ENCODE measurements at regions not wholly inside any gene's neighbourhood (a gene's known extent, or its start where the extent isn't known, plus 50 kb on each side); places are given as distances from the start of the nearest gene placed in this dataset.
"Not testable (repeated sequence)": the region's sequence is repeated elsewhere in the genome, so short reads cannot be mapped to it uniquely, and the experiment has no call there.

DNA sequence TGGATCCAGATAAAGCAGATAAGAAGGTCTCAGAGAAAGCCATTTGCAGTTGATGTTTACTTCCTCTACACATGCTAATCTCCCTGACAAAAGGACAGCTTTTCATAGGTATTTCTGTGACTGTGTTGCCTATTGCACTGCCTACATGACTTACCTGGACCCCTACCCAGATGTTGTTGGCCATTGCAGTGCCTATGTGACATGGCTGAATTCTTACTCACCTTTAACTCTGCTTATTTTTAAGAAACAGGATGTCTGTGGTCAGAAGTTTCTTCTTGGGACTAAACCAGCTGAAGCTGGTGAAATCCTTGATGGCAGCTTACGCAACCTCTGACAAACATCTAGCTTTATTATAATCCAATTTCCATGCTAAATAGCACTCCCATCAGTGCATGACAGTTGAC, 50.7 kb downstream of the PPIAL4D start:
- ATAC-seq; H3K27me3 ChIP-seq (ENCODE audit: control insufficient read depth, insufficient read depth); H3K4me3 ChIP-seq (ENCODE audit: low read length); H3K9me3 ChIP-seq (ENCODE audit: control insufficient read depth, low read length); H3K4me1 ChIP-seq (ENCODE audit: control insufficient read depth, insufficient read depth, low read length); H3K27ac ChIP-seq (ENCODE audit: low read length); DNase-seq; intact Hi-C loops (cut with DNase I): not testable (repeated sequence)
- WGBS, result 88% methylated on average over 1 of the region's 1 CpG

DNA sequence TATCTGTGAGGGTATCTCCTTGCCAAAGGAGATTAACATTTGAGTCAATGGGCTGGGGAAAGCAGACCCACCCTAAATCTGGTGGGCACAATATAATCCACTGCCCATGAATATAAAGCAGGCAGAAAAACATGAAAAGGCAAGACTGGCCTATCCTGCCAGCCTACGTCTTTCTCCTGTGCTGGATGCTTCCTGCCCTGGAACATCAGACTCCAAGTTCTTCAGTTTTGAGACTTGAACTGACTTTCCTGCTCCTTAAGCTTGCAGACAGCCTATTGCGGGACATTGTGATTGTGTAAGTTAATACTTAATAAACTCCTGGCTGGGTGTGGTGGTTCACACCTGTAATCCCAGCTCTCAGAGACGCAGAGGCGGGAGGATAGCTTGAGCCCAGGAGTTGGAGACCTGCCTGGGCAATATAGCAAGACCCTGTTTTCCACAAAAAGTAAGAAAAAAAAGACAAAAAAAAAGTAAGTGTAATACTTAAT, 52.4 kb downstream of the PPIAL4D start:
- H3K9me3 ChIP-seq (ENCODE audit: control insufficient read depth, low read length); DNase-seq; H3K4me1 ChIP-seq (ENCODE audit: control insufficient read depth, insufficient read depth, low read length); H3K4me3 ChIP-seq (ENCODE audit: low read length); H3K27me3 ChIP-seq (ENCODE audit: control insufficient read depth, insufficient read depth); intact Hi-C loops (cut with DNase I); ATAC-seq; H3K27ac ChIP-seq (ENCODE audit: low read length): not testable (repeated sequence)
- 86% methylated on average over 1 of the region's 4 CpGs for WGBS

DNA sequence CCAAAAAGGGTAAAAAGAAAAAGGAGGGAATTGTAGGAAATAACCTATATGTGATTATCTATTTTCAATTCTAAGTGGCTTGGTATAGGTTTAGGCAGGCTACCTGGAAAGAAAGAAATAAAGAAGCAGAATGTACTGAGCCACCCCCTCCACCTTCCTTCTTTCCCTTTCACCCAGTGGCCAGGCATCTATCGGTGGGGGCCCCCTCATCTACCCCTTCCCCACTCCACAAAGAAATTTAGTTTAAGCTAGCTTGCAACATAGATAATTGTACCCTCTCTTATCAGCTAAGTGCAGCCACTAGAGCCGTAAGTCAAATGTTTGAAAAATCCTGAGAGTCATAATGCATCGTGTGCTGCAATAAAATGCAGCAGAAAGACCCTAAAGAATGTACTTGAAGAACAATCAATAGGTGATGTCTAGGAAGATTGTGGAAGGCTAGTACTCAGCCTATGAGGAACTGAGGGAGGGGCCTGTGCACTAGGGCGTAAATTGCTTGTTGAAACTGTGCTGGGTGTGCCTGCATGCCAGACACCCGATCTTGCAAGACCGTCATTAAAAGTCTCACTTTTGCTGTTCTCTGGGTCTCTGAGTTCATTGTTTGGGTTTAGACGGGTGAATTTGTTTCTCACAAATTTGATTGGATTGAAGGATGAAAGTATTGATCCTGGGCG, 53.0 kb downstream of the PPIAL4D start:
- H3K9me3 ChIP-seq (ENCODE audit: control insufficient read depth, low read length); intact Hi-C loops (cut with DNase I); H3K27me3 ChIP-seq (ENCODE audit: control insufficient read depth, insufficient read depth); H3K4me3 ChIP-seq (ENCODE audit: low read length); H3K27ac ChIP-seq (ENCODE audit: low read length); DNase-seq; ATAC-seq; H3K4me1 ChIP-seq (ENCODE audit: control insufficient read depth, insufficient read depth, low read length): not testable (repeated sequence)
- WGBS, result 62% methylated on average over 7 of the region's 8 CpGs

DNA sequence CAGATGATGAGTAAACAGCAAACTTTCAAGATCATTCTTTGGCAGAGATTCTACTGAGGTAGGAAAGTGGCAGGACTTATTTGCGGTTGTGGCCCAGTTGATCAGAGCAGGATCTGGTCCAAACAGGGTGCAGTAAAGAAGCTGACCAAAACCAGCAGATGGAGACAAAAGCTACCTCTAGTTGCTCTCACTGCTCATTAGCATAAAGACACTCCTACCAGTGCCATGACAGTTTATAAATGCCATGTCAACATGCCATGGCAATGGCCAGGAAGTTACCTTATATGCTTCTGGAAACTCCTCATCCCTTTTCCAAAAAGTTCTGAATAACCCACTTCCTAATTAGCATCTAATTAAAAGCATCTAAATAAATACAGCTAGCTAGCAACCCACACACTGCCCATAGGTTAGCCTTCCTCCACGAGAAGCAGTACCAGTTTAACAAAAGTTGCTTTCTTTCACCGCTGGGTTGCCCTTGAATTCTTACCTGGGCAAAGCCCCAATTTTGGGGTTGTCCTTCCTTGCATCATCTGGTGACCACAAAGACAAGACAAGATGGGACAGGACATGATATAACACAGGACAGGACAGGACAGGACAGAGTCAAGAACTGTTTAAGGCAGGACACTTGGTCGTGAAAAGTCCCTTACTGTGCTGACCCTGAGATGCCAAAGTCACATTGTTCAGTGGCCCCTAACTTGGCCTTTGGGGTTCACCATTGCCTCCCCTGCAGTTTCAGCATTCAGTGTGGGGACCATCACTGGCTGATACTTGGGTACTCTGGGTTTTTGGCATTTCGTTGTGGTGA, 59.2 kb downstream of the PPIAL4D start:
- WGBS, result 91% methylated on average over 3 of the region's 5 CpGs
- intact Hi-C loops (cut with DNase I); H3K27ac ChIP-seq (ENCODE audit: low read length); H3K4me3 ChIP-seq (ENCODE audit: low read length); H3K9me3 ChIP-seq (ENCODE audit: control insufficient read depth, low read length); DNase-seq; H3K4me1 ChIP-seq (ENCODE audit: control insufficient read depth, insufficient read depth, low read length); H3K27me3 ChIP-seq (ENCODE audit: control insufficient read depth, insufficient read depth): not testable (repeated sequence)
- ATAC-seq, result peak in 1 of 2 donors; percentile 61

DNA sequence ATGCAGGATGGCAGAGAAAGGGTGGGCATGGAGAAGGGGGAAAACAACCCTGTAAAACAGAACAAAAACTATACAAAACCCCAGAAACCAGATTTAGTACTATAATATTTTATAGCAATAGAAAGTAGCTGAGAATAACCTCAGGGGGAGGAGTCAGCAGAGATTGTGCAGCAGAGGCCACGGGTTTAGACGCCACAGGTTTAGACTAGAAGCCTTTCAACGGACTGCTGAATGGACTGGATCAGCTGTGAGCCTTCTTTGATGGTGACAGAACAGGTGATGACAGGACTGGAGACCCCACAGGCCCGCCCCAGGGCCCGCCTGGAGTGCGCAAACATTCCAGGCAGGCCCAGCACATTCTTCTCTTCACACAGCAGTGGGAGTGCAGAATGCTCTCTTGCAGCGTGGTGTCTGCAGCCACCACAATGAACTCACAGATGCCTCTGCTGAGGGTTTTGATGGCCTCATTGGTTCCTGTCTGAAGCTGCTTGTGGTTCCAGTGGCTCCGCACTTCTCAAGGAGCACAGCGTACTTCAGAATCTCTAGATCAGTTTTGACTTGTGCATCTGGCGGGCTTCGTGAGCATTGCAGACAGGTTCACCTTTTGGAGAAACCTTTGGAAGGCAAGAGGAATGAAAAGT, 65.6 kb downstream of the PPIAL4D start:
- 67% methylated on average over 8 of the region's 11 CpGs for WGBS
- H3K4me1 ChIP-seq (ENCODE audit: control insufficient read depth, insufficient read depth, low read length); H3K27ac ChIP-seq (ENCODE audit: low read length); DNase-seq; H3K27me3 ChIP-seq (ENCODE audit: control insufficient read depth, insufficient read depth); intact Hi-C loops (cut with DNase I); H3K4me3 ChIP-seq (ENCODE audit: low read length); H3K9me3 ChIP-seq (ENCODE audit: control insufficient read depth, low read length); ATAC-seq: not testable (repeated sequence)

DNA sequence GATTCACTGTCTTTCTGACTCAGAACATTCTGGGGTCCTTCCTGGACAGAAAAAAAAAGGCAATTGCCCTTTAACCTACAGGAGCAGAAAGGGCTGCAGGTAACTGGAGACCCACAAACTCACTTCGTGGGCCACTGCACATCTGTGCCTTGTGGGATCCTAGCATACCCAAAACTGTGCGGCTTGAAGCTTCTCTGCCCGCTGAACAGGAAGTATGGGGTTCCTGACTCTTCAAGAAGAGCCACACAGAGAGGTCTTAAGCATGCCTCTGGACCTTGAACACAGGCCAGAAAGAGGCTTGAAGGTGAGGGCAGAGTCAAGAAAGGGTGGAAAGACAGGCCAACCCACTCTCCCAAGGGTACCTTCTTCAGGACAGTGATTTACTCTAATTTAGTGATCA, 67.6 kb downstream of the PPIAL4D start:
- H3K27ac ChIP-seq (ENCODE audit: low read length); DNase-seq; H3K27me3 ChIP-seq (ENCODE audit: control insufficient read depth, insufficient read depth); H3K4me3 ChIP-seq (ENCODE audit: low read length); H3K9me3 ChIP-seq (ENCODE audit: control insufficient read depth, low read length); H3K4me1 ChIP-seq (ENCODE audit: control insufficient read depth, insufficient read depth, low read length); ATAC-seq; intact Hi-C loops (cut with DNase I): not testable (repeated sequence)
- whole genome bisulfite sequencing, result no CpG with 5 or more reads among the region's 3 CpGs

DNA sequence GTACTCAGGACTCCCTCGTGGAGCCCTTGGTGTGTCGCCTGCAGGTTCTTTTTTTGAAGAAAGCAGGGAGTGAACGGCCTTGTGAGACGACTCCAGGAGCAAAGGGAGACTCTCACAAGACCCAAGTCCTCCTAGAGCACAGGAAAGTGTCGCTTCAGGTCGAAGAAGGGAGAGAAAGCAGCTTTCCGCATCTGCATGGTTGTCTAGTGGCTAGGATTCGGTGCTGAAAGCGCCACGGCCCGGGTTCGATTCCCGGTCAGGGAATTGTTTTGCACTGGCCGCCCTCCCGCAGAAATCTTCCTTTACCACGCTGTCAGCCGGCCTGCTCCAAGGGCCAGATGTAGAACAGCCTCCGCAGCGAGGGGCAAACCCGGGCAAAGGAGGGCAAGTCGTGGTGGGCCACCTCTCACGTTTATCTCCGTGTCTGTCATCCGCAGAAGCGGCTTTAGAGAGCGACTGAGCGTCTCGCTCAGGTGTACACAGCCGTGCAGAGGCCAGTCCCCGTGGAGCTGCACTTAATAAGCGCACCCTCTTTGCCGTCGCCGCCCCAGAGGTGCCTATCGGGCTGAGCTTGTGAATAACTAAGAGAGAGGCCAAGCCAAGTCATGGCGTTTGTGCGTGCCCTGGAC, 72.6 kb downstream of the FAM72D start:
- DNase-seq, result peak in 1 of 3 donors; percentile 21
- not testable (repeated sequence) for ATAC-seq

DNA sequence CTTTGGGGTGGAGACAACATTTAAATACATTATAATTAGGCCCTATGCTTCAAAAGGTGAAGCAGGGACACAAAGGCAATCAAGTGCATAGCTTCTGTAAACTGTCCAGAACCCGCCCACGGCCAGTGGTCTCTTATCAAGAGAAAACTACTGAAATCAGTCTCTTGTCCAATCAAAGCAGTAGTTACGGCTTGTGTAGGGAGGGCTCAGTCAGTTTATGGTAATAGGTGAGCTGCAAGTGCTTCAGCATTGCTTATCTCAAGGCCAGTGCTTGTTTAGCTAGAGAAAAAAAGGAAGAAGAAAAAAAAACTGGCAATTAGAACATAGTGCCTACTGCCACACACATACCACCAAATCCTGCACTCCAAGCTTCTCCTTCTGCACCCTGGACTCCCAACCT, 68.6 kb downstream of the FAM72D start:
- H3K27me3 ChIP-seq (ENCODE audit: control insufficient read depth, insufficient read depth); DNase-seq; ATAC-seq; H3K4me1 ChIP-seq (ENCODE audit: control insufficient read depth, insufficient read depth, low read length); H3K4me3 ChIP-seq (ENCODE audit: low read length); H3K27ac ChIP-seq (ENCODE audit: low read length); intact Hi-C loops (cut with DNase I); H3K9me3 ChIP-seq (ENCODE audit: control insufficient read depth, low read length): not testable (repeated sequence)
- no CpG with 5 or more reads among the region's 3 CpGs for WGBS

More for the DNA sequence above, 72.6 kb downstream of the FAM72D start:
- H3K9me3 ChIP-seq (ENCODE audit: control insufficient read depth, low read length); H3K4me3 ChIP-seq (ENCODE audit: low read length); H3K27me3 ChIP-seq (ENCODE audit: control insufficient read depth, insufficient read depth); H3K27ac ChIP-seq (ENCODE audit: low read length); H3K4me1 ChIP-seq (ENCODE audit: control insufficient read depth, insufficient read depth, low read length); intact Hi-C loops (cut with DNase I): not testable (repeated sequence)
- WGBS, result 17% methylated on average over 21 of the region's 37 CpGs

Data from right cardiac atrium (tissue), 5 donors.